ENCODE measurements at regions not wholly inside any gene's neighbourhood (a gene's known extent, or its start where the extent isn't known, plus 50 kb on each side); places are given as distances from the start of the nearest gene placed in this dataset.
"Not testable (repeated sequence)": the region's sequence is repeated elsewhere in the genome, so short reads cannot be mapped to it uniquely, and the experiment has no call there.

DNA sequence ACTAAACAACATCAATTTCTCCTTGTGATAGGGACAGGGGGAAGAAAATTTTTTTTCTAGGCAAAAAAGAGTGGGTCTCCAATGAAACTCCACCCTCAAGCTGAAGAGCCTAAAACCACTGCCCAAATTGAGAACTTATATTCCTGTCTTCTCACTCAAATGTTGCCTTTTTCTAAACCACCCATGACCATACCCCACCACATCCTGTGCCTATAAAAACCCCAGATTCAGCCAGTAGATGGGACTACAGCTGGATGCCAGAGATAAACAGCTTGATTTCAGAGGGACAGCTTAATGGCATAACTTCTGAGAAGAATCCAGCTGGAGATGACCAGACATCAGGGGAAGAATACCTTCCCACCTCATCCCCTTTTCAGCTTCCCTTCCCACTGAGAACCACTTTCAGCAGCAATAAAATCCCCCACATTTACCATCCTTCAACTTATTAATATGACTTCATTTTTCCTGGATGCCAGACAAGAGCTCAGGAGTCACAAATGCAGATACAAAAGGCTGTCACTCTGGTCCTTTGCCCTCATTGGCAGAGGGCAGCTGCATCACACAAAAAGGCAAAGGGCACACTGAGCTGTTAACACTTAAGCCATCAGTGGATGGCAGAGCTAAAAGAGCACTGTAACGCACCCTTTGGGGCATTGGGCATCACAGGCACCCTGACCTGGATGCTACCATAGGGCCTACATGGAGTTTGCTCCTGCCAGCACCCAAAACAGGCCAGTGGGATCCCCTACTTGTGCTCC, 972.5 kb upstream of the CTNND2 start:
- no peak for DNase-seq (ENCODE audit: low spot score)

DNA sequence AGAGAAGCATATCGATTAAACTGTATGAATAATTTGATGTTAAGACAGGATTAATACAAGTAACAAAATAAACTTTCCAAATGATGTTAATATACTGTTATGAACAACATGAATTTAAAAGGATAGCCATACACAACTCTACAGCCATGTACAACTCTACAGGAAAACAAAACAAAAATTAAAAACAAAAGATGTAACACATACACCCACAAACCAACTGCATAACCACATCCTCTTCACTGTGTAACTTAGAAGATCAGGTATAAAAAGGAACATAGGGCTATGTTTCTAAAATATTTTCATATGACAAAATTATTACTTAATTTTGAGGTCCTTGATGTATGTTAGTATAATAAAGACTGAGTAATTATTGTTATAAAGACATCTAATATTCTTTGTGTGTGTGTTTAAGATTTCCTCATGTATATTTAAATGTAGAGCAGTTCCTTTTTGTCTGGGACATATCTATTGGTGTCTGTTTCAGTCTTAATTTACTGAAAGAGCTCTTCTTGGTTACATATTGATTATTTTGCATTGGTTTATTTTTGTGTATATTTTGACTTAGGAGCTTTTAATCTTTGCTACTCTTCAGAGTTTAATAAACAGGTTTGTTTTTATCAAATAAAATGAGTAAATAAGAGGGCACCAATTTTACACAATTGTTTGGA, 966.8 kb upstream of the CTNND2 start:
- DNase-seq (ENCODE audit: low spot score), result no peak

DNA sequence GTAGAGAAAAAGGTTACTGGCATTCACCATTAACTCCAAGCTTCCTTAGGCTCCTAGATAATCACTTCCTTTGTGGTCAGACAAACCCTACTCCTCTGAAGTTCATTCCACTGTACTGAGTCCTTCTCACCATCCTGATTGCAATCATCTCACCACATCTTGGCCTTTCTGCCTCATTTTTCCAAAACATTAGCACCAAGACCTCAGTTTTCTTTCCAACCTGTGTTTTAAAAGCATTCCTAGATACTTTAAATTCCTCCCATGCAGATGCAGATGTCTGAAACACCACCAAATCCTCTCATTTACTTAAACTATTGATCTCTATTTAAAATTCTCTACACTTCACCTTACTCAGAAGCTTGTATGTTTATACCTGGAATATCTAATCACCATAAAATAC, 961.3 kb upstream of the CTNND2 start:
- DNase-seq (ENCODE audit: low spot score), result no peak

DNA sequence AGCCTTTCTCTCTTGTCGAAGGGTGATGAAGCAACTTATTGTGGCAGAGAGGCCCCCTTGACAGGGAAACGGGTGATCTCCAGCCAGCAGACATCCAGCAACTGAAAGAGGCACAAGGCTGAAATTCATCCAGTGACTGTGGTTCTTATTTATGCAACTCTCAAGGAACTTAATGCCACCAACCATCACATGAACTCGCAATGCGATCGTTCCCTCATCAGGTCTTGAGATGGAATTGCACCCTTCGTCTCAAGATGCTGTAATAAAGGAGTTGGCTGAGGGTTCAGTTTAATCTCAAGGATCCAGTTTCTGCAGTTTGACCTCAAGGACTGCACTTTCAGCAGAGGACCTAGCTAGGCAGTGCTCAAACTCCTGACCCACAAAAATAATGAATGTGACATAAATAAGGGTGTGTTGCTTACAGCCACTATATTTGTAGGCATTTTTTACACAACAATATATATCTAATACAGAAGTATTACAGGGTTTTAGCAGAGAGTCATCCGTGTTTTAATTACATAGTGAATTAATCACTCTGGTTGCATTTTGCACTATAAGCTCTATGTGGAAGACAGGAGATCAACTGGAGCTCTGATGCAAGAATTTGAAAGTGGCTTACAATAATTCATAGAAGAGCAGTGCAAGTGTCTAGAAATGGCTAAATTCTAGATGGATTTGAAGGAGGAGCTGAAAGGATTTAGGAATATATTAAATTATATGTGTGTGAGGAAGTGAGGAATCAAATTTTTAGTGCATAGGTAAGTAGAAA, 957.8 kb upstream of the CTNND2 start:
- DNase-seq (ENCODE audit: low spot score), result no peak

DNA sequence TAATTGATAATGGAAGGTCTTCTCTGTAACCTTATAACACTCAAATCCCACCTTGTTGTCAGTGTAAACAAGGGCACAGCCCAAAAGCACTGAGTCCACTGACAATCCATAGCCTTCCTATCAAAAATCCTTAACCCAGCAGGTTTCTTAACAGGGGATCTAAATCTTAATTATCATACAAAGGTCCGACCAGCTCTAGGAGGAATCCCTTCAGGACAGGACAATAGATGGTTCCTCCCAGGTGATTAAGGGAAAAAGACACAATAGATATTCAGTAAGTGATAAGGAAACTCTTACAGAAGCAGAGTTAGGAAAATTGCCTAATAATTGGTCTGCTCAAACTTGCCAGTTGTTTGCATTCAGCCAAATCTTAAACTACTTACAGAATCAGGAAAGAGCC, 951.9 kb upstream of the CTNND2 start:
- not testable (repeated sequence) for DNase-seq (ENCODE audit: low spot score)

DNA sequence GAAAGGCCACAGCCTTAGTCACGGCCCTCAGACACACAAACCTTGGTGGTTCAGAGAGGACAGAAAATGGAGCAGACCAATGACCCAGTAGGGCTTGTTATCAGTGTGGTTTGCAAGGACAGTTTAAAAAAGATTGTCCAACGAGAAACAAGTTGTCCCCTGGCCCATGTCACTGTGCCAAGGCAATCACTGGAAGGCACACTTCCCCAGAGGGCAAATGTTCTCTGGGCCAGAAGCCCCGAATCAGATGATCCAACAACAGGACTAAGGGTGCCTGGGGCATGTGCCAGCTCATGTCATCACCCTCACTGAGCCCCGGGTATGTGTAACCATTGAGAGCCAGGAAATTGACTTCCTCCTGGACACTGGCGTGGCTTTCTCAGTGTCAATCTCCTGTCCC, 950.1 kb upstream of the CTNND2 start:
- no peak for DNase-seq (ENCODE audit: low spot score)

DNA sequence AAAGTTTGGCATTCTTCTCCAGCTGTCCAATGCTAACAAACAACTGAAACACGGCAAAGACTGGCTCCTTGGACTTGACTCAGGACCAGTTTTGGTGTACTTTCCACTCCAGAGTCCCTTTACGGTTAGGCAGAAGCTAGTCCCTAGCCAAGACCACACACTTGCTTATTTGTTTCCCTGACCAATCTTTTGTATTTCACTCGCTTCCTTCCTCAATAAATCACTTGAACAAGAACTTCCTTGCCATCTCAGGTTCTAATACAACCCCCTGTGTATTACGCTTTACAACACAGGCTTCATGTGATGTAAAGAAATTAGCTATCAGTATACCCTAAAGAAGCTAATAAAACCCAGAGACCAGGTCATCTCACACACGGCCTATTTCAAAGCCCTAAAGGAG, 947.5 kb upstream of the CTNND2 start:
- no peak for DNase-seq (ENCODE audit: low spot score)

DNA sequence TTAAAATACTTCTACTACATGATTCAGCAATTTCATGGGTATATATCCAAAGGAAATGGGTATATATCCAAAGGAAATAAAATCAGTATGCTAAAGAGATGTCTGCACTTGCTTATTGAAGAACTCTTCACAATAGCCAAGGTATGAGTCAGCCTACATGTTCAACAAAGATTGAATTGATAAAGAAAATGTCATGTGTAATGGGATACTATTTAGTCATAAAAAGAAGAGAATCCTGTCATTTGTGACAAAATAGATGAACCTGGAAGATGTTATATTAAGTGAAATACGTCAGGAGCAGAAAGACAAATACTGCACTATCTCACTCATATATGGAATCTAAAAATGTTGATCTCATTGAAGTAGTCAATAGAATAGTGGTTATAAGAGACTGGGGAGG, 944.5 kb upstream of the CTNND2 start:
- no peak for DNase-seq (ENCODE audit: low spot score)

DNA sequence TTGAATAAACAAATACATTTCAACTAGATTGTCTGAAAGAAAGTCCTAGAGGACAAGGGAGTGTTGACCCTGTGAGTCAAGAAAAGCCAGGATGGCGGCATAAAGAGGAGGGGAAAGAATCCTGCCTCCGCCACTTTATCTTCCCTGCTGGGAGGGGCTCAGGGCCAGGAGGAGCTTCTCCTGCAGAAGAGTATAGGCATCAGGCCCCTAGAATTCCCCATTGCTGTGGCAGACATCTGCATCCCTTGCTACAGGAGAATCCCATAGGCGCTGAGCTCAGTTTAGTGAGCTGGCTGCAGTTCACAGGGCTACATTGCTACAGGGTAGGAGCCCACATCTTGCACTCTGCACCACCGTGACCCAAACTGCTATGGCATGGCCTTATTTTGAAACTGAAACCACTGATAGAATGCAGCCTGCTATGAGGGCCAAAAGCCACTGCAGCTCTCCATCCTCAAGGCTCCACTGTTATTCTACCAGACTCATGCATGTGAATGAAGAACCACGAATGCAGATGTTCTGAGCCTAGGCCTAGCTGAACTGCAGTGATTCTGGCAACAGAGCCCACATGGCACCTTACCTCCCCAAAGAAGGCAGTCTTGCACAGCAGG, 941.4 kb upstream of the CTNND2 start:
- DNase-seq (ENCODE audit: low spot score), result no peak

DNA sequence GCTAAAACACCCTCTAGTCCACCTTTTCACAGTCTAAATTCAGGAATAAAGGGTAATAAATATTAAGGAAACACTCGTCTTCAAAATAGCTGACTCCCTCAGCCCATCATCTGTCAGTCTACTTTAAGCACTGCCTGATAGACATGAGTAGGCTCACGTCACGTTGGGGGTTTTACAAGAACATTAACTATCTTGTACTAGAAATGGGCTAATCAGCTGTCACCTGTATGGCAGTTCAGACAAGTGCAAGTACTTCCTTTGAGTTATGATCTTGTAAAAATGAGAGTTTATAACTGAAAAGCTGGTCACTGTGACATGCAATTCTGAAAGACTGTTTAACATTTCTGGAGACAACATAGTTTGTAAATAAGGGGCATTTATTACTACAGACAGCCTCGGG, 936.7 kb upstream of the CTNND2 start:
- DNase-seq (ENCODE audit: low spot score), result no peak

DNA sequence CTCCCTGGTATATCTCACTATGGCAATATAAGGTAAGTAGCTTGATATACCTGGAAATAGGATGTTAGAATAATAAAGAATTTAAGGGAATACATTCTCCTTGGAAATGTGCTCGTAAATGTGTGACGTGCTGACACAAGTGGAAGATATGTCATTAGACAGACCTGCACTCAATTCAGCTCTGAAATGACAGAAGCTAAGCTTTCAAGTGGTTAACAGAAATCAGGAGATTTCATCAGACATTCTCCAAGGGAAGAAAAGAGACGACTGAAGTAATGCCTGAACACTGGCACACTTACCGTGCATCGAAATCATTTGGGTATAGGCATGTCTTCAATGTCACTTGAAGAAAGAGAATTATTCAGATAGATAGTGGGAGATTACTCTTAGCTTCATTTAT, 933.3 kb upstream of the CTNND2 start:
- DNase-seq (ENCODE audit: low spot score), result no peak

DNA sequence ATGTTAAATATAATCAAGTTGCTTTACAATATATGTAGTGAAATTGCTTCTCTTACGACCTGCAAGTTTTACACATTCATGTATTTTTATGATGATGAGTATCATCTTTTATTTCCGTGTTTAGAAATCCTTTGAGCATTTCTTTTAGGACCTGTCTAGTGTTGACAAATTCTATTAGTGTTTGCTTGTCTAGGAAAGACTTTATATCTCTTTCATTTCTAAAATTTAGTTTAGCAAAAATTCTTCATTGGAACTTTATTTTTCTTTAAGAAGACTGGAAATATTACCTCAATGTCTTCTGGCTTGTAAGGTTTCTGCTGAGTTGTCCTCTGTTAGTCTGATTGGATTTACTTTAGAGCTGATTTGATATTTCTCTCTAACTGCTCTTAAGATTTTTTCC, 920.9 kb upstream of the CTNND2 start:
- no peak for DNase-seq (ENCODE audit: low spot score)

DNA sequence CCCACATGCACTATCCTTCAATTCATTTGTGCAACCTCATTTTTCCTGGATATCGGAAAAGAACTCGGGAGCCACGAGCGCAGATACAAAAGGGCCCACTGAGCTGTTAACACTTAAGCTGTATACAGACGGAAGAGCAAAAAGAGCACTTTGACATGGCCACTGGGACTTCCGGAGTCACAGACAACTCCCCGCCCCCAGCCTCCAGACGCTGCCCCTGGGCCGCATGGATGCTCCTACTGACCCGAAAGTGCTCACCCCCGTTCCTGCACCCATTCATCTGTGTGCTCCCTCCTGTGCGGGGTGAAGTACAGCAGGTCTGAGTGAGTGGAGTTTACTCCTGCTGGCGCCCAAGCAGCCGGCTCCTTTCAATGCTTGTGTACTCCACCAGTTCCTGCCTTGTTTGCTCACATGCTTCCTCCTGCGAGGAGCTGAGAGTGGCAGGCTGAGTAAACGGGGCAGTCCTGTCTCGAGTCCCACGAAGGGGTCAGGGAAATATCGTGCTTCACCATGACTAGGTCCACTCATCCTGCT, 901.0 kb upstream of the CTNND2 start:
- DNase-seq (ENCODE audit: low spot score), result no peak

DNA sequence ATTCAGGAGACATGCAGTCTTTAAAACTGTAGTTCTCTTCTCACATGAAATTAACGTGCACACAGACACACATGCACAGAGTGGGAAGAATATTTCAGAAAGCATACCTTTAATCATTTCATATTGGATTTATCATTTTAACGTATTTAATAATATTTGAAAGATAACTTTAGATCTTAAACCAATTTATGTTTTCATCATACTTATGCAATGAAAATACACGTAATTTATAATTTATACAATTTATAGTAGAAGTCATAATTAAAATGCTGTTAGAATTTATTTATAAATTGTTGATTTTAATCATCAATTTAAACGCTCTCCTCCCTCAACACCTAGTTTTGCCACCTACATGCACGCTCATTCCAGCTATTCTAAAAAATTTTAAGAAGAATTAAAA, 894.9 kb upstream of the CTNND2 start:
- no peak for DNase-seq (ENCODE audit: low spot score)

DNA sequence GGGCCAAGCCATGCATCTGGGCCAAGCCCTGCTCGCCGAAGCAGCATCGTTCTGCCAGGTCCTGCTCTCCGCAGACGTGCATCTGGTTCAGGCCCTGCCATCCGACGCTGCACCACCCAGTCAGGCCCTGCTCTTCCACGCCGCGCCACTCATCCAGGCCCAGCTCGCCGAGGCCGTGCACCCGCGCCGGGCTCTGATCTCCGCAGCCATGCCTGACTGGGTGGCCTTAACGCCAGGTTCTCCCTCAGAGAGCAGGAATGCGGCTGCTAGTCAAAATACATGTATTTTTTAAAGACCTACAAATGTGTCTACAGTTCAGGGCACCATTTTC, 891.1 kb upstream of the CTNND2 start:
- no peak for DNase-seq (ENCODE audit: low spot score)

DNA sequence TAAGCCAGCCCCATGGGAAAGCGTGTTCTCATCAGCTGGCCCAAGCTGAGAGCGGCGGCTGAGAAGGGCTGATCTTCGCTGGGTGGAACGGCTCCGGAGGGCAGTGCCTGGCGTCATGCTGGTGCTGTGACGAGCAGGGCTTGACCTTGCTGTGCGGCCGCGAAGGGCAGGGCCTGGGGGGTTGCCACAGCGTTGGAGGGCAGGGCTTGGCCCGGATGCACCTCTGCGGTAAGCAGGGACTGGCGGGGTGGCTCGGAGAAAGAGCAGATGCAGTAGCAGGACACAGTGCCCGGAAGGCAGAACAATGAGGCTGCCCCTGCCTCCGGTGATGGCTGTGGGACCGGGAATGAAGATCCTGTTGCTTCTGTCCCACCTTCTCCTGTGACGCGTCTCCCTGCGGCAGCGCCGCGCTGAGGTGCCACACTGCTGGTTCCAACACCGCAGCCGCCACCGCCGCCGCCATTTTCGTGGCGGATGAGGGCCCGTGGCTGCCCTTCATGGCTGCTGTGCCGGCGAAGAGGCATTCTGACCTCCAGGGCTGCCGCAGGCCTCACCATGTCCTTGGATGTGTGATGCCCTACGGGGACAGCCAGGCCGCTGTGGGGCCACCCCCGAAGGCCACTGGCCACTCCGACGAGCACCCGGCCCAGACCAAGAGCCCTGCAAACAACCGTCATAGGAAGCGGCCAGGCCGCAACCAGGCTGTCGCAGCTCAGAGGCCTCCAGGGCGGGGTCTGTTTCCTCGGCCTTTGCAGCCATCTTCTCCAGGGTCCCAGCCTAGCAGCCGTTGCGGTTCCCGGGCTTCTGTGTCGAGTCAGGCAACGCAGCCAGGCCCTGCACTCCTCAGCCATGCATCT, 890.5 kb upstream of the CTNND2 start:
- no peak for DNase-seq (ENCODE audit: low spot score)

DNA sequence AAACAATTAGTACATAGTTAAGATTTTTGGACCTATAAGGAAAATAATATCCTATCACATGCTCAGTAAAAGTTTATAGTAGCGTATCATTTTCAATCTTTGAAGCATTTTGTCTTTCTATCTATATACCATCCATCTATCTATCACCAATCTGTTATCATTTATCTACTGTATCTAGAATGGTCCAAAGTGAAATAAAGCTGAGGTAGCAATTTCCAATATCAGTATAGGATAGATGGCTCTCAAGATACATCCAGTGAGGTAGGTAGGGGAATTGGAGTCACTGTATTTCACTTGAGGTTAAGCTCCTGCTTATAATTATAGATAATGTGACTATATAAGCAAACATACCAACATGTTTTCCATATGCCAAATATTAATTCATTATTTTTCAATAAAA, 889.1 kb upstream of the CTNND2 start:
- DNase-seq (ENCODE audit: low spot score), result no peak

DNA sequence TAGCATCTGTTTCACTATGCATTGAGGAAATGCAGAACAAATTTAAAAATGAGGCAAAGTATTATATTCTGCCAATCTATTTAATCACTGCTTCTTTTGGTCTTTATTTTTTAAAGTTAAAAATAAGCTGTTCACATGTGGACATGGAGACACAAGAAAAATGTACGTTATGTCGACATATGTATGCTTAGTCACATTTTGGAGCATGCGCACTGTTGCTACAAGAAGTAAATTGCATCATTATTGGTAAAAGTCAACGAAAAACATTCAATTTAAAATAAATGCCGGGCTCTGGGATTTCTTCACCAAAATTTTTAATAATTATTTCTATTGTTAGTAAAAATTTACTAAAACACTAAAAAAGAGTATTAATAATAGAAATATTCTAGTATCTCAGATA, 876.3 kb upstream of the CTNND2 start:
- no peak for DNase-seq (ENCODE audit: low spot score)

DNA sequence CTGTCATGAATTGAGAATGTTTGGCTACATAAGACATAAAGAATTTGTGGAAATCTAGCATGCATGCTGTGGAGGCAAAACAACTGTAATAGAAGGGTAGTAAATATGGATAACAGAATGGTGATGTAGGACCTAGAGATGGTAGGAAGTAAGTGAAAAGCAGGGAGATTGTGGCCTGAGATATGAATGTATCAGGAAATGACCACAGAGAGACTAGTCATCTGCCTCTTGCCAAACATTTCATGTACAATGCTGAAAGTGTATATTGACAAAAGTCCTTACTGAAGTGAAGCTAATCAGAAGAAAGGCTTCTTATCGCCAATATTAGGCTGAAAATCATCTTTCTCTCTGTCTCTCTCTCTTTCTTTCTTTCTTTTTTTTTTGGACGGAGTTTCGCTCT, 873.1 kb upstream of the CTNND2 start:
- DNase-seq (ENCODE audit: low spot score), result no peak

DNA sequence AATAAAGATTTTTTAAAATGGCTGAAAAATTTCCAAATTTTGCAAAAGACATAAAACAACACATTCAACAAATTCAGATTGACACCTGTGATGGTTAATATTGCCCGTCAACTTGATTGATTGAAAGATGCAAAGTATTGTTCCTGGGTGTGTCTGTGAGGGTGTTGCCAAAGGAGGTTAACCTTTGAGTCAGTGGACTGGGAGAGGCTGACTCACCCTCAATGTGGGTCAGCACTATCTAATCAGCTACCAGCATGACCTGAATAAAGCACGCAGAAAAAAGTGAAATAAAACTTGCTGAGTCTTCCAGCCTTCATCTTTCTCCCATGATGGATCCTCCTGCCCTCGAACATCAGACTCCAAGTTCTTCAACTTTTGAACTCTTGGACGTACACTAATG, 868.0 kb upstream of the CTNND2 start:
- DNase-seq (ENCODE audit: low spot score), result no peak

DNA sequence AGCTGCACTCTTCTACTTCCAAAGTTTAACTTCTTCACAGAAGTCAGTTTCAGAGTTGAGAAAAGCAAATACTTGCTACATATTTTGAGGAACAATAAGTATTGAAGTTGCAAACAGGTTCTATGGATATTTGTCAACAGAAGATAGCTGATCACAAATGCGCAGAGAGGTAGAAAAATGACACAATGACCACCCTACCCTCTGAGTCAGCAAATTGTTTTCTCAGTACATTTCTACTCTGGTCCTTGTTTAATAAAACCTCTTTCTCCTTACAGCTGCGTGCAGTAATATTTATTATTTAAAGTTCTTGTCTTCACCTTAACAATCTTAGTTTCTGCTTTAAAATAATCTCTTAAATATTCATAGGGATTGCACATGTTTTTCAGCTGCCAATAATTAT, 855.1 kb upstream of the CTNND2 start:
- no peak for DNase-seq (ENCODE audit: low spot score)

DNA sequence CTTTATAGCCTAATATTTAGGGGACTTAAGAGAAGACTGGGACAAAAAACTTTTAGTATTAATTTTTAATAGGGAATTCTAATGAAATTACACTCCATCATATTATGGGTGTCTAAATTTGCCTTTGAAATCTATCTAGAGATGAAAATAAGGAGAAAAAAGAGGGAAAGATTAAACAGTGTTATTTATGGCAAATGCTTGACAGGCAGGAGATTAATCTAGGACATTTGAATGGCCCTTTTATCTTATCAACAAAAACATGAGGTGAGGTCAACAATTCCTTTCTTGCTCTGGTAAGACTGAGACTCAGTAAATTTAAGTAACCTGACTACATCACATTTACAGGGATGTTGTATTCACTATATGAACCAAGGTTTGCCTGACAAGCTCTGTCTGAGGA, 852.8 kb upstream of the CTNND2 start:
- DNase-seq (ENCODE audit: low spot score), result no peak

All from ecto neural progenitor cell (in vitro differentiated cells).